GM18507 (cell line): ENCODE measurements at regions not wholly inside any gene's neighbourhood (a gene's known extent, or its start where the extent isn't known, plus 50 kb on each side); places are given as distances from the start of the nearest gene placed in this dataset.
"Not testable (repeated sequence)": the region's sequence is repeated elsewhere in the genome, so short reads cannot be mapped to it uniquely, and the experiment has no call there.

ENCODE experiments used
- DNase-seq: peaks from one replicate; pipeline ENCODE4 v3.0.0; 2011; ENCODE audit warnings: low read depth; ENCODE audit not compliant: insufficient read length; ENCODE audit errors: extremely low spot score
- FAIRE-seq: peaks from 2 replicates; lab custom pipeline; 2011; peaks lifted over from hg19 to GRCh38; lab: Jason Lieb, UNC

GRCh38 chr11:91326751-91327150 lies 897.9 kb upstream of the FAT3 start:
- DNase-seq (no peak), FAIRE-seq (no peak)

GRCh38 chr11:91326280-91326679 lies 898.3 kb upstream of the FAT3 start:
- no peak for DNase-seq
- FAIRE-seq, result no peak

GRCh38 chr11:91314521-91314920 lies 910.1 kb upstream of the FAT3 start:
- DNase-seq (no peak), FAIRE-seq (no peak)

GRCh38 chr11:91312541-91312940 lies 912.1 kb upstream of the FAT3 start:
- FAIRE-seq, result no peak
- DNase-seq, result no peak

- DNase-seq (no peak), FAIRE-seq (no peak)
These were observed 914.5 kb upstream of the FAT3 start for GRCh38 chr11:91310085-91310484.

GRCh38 chr11:91308069-91308468 lies 916.5 kb upstream of the FAT3 start:
- FAIRE-seq (no peak), DNase-seq (no peak)

- DNase-seq (no peak), FAIRE-seq (no peak)
These were observed 919.2 kb upstream of the FAT3 start for GRCh38 chr11:91305402-91305801.

- DNase-seq (no peak), FAIRE-seq (no peak)
These were observed 920.9 kb upstream of the FAT3 start for GRCh38 chr11:91303749-91304148.

- FAIRE-seq (no peak), DNase-seq (no peak)
These were observed 924.6 kb upstream of the FAT3 start for GRCh38 chr11:91299980-91300379.

- DNase-seq (no peak), FAIRE-seq (no peak)
These were observed 928.0 kb upstream of the FAT3 start for GRCh38 chr11:91296629-91297028.

GRCh38 chr11:91295591-91295990 lies 929.0 kb upstream of the FAT3 start:
- FAIRE-seq, result no peak
- DNase-seq, result no peak

- FAIRE-seq, result no peak
- DNase-seq, result no peak
These were observed 931.5 kb upstream of the FAT3 start for GRCh38 chr11:91293119-91293518.

GRCh38 chr11:91272089-91272488 lies 952.5 kb upstream of the FAT3 start:
- FAIRE-seq, result no peak

GRCh38 chr11:91268512-91269295 lies 955.9 kb upstream of the FAT3 start:
- not testable (repeated sequence) for DNase-seq, FAIRE-seq

More at GRCh38 chr11:91272089-91272488, 952.5 kb upstream of the FAT3 start:
- DNase-seq, result no peak

GRCh38 chr11:91265946-91266345 lies 958.7 kb upstream of the FAT3 start:
- FAIRE-seq (no peak), DNase-seq (no peak)

- no peak for FAIRE-seq
- DNase-seq, result no peak
These were observed 960.1 kb upstream of the FAT3 start for GRCh38 chr11:91264481-91264880.

GRCh38 chr11:91263496-91264365 lies 960.9 kb upstream of the FAT3 start:
- FAIRE-seq (no peak), DNase-seq (no peak)

GRCh38 chr11:91261513-91261912 lies 963.1 kb upstream of the FAT3 start:
- DNase-seq, result no peak
- no peak for FAIRE-seq

- DNase-seq (no peak), FAIRE-seq (no peak)
These were observed 965.7 kb upstream of the FAT3 start for GRCh38 chr11:91258876-91259275.

GRCh38 chr11:91257667-91258066 lies 967.0 kb upstream of the FAT3 start:
- DNase-seq (no peak), FAIRE-seq (no peak)
